Right lobe of liver (tissue), 4 donors: ENCODE measurements at regions not wholly inside any gene's neighbourhood (a gene's known extent, or its start where the extent isn't known, plus 50 kb on each side); places are given as distances from the start of the nearest gene placed in this dataset.
"Not testable (repeated sequence)": the region's sequence is repeated elsewhere in the genome, so short reads cannot be mapped to it uniquely, and the experiment has no call there.

Experiments
- CTCF ChIP-seq, 4 donors: fragments of 200-600 bp in 3 of 4; fragments of 450-650 bp in 1 of 4; IDR thresholded peaks; one replicate each; pipeline versions ENCODE4 v1.5.1 to v1.8.0; 2016 to 2022; ENCODE audit warnings: antibody characterized with exemption in 4 of 4, mild to moderate bottlenecking in 2 of 4
- POLR2A ChIP-seq: fragments of 450-650 bp; IDR thresholded peaks from one replicate; pipeline ENCODE4 v1.6.1; 2017; ENCODE audit warnings: antibody characterized with exemption, mild to moderate bottlenecking
- donor health status: DM: no; HTN: no; CAD: no.
- donor health status: DM: no; HTN: no; CAD: no.
- donor health status: DM: no; HTN: yes; CAD: no.

- not testable (repeated sequence) for TF ChIP-seq CTCF (IDR thresholded peaks at IDR 0.05); POLR2A
Measured at GRCh38 chr2:208687720-208688119, 281.1 kb downstream of the PTH2R start.
